Left lobe of liver (tissue), 2 donors: ENCODE measurements at regions not wholly inside any gene's neighbourhood (a gene's known extent, or its start where the extent isn't known, plus 50 kb on each side); places are given as distances from the start of the nearest gene placed in this dataset.

Source experiments
- ATAC-seq: fragments of 200-7000 bp; cut with Tn5 transposase; one replicate; pipeline ENCODE4 v1.9.1; 2020; ENCODE audit warnings: mild to moderate bottlenecking, moderate library complexity
- DNase-seq: peaks from one replicate; pipeline ENCODE4 v3.0.0-alpha.2; 2020; ENCODE audit warnings: low spot score
- donor health status: DM: no; HTN: no; CAD: no; lungs with moderate emphysema.
- donor health status: DM: no; HTN: yes; CAD: no.

DNA sequence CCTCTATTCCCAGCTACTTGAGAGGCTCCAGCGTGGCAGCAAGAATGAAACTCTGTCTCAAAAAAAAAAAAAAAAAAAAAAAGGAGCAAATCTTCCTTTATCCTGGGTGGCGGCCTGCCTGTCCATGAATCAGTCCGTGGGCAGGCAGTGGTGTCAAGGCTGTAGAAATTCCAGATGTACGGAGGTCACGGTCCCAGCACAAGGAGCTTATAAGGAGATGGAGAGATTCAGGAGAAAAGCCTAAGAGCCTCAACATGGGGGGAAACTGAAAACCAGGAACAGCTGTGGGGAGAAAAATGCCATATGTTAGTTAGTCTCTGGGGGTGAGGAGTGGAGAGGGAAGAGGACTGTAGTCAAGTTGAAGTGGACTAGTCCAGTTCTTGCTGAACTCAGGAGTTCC lies 130.5 kb upstream of the CRY1 start:
- DNase-seq (no peak), ATAC-seq (no peak)

DNA sequence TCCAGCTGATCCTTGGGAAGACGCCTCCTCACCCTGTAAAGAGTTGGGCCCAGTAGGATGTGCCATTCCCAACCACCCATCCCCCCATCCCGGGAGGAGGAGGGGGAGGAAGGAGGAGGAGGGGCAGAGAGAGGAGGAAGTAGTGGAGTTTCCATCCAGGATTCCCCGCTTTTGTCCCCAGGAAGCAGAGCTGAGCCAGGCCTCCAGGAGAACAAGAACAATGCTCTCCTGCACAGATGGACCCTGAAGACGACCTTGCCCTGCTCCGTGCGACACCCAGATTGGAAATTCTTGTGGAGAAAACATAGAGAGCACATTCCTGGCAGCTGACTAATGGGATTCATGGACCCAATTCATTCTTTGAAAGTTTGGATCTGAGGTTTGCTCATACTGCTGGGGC lies 132.3 kb upstream of the CRY1 start:
- no peak for ATAC-seq
- DNase-seq, result no peak

DNA sequence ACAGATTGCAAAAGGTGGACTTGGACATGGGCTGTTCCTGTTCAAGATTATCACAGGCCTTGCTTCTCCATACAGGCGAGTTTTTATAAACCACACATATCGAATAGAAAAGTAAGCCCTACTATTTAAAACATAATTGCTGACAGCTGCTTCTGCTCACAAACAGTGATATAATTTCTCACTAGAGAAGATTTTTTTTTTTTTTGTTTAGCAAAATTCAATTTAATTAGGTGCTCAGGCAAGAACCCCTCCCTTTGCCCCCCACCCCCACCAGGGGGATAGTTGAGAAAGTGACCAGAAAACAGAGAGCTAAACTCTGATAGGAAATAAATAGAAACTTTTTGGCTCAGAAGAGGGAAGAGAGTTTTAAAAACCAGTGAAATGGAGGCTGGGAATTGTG lies 132.8 kb upstream of the CRY1 start:
- ATAC-seq, result no peak
- DNase-seq, result no peak

DNA sequence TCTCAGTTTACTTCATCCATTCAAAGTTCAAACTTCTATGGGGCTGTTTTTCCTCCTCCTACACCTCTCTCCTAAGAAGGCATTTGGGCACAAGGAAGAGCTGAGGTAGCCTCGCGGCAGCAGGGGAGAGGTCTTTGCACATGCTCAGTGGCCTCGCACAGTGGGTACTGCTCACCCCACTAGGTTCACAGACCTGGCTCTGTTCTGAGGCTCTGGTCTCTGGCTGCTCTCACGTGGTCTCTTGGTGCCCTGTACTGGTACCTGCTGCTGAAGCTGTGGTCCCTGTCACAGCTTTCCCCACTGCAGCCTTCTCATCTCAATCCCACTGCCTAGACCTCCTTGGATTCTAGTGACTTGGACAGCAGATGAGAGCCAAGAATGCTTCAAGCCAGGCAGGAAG lies 134.7 kb upstream of the CRY1 start:
- ATAC-seq, result no peak
- DNase-seq, result no peak

DNA sequence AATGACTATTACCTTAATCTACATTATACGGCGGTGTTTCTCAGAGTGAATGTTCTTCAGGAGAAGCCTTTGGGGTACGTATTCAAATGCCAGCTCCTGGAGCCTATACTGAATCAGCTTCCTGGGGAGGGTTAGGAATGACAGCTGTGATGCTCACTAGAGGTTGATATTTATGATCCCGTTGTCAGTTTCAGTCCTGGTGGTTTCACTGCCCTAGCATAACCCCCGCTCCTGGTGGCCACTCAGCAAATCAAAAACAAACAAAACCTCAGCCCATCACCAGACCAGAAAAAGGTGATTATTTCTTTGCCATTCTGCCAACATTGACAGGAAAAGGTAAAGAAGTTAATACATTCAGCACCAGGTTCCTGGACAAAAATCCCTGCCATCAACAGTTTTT lies 136.5 kb upstream of the CRY1 start:
- DNase-seq, result no peak
- ATAC-seq, result no peak

DNA sequence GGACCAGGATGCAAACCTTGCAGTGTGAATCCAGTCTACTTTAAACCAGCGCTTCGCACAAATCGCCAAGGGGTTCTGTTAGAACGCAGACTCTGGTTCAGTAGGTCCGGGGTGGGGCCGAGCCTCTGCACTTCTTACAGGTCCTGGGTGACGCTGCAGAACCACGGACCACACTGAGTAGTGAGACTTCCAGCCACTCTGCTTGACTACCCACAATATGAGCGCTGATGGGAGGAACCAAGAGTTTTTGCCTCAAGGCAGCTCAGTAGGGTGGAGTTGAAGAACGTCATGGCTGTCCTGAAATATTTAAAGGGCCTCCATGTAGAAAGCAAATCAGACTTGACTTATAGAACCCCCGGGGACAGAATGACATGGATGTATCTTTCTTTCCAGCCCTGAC lies 138.0 kb upstream of the CRY1 start:
- DNase-seq, result no peak
- no peak for ATAC-seq

DNA sequence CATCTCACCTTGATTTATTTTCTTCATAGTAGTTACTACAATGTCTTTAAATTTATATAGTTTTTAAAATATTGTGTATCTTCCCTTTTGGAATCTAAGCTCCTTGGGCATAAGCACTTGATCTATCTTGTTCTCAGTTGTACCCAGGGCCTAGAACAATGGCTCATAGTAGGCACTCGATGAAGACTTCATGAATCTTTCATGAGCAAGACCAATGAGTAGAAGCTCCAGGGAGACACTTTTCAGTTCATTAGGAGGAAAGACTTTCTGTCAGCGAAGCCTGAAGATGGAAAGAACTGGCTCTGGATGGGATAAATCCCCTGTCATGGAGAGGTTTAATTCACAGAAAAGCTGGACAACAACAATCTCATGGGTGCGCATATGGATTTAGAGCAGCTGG lies 140.2 kb upstream of the CRY1 start:
- ATAC-seq (no peak), DNase-seq (no peak)

DNA sequence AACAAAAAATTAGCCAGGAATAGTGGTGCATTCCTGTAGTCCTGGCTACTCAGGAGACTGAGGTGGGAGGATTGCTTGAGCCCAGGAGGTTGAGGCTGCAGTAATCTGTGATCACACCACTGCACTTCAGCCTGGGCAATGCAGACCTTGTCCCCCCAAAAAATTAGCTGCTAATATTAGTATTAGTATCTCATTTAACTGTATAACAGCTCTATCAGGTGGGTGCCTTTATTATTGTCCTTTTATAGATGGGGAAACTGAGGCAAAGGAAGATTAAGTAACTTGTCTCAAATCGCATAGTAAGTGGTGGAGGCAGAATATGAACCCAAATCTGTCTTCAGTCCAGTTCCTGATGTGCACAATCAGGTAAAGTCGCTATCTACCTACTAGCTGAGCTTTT lies 142.3 kb upstream of the CRY1 start:
- DNase-seq, result no peak

DNA sequence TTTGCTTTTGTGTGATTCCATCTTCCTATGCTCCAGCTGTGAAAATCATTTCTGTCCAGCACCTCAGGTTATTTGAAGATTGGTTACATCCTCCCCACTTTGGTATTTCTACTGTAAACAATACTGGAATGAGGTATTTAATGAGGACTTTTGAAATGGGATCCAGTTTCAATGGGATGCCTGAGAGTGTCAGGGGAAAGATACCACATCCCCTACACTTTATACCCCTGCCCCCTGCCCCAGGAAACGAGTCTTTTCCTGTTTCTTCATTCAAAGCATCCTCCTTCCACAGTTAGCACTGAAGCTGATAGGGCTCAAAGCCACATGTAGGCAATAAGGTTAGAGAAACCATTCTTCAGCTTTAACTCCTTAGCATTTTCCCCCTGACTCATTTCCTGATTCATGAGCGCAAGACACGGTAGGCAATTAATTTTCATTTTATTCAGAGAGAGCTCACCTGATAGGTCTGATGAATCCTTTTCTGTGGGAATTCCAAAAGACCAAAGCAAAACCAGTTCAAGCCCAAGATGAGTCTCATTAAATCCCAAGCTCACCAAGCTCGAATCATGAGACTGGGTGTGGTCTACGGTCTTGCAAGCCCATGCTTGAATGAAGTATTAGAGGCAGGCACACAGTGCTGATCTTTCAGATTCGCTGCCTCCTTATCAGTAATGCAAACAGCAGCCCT lies 143.6 kb upstream of the CRY1 start:
- no peak for DNase-seq
- no peak for ATAC-seq

More for the DNA sequence above, 142.3 kb upstream of the CRY1 start:
- ATAC-seq, result no peak

DNA sequence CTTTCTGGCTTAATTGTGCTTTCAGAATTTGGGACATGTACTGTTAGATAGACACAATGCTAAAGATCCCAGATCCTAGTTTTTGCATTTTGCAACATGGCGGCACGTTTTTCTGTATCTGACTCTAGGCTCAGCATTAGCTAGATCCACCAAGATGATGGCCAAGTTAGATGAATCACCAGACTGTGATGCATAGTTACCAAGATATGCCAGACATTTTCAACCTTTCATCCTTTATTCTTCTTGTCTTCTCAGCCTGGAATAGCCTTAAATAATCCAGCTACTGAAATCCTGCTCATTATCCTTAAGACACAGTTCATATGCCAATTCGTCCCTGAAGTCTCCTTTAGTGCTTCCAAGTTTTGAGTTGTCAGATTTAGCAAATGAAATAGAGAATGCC lies 144.9 kb upstream of the CRY1 start:
- no peak for DNase-seq
- ATAC-seq, result no peak

DNA sequence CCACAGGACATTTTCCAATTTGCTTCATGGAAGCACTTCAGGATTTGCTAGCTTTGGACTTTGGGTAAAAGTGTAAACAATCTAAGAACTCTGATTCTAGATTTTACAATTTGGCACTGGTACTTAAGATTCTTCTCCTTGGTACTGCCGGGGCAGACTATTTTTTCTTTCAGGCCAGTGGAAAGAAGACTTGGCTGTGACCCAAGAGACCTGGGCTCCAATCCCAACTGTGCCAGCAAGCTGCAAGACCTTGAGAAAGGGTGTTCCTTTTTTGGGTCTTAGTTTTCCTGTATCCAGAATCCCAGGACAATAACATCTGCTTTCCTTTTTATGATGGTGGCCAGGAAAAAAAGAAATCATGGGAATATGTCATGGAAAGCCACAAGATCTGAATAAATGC lies 148.1 kb upstream of the CRY1 start:
- ATAC-seq, result no peak
- DNase-seq, result no peak

DNA sequence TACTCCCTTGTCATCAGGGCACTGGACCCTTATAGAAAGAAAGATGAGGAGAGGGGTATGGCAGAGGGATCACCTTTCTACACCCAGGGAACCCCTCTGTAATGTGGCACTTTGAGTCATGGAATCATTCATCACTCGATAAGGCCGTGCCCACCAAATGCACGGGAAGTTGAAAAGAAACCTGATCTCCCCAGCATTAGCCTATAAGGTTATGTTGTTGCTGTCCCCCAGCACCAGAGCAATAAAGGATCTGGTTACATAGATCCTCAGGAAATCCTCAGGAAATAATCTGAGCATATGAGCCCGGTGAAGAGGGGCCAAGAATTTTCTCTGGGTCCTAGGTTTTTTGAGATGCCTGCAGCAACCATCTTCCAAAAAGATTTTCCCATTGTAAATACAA lies 148.8 kb upstream of the CRY1 start:
- no peak for DNase-seq
- ATAC-seq, result no peak

DNA sequence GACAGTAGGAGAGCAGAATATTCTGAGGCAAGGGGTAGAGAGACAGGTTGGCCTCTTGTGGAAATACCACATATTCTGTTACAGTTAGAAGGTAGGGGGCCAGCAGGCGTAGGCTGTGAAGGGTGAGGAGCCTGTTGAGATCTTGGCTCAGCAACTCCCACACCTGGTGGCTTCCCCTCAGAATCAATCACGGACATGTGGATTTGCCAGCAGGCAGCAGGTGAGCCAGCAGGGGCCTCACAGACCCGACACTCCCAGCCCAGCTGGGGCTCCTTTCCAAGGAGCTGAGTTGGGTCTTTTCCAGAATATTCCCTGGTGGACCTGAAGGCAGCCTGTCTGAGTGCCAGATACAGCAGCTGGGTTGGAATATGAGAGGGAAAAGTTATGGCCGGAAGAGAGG lies 150.0 kb upstream of the CRY1 start:
- DNase-seq (no peak), ATAC-seq (no peak)

DNA sequence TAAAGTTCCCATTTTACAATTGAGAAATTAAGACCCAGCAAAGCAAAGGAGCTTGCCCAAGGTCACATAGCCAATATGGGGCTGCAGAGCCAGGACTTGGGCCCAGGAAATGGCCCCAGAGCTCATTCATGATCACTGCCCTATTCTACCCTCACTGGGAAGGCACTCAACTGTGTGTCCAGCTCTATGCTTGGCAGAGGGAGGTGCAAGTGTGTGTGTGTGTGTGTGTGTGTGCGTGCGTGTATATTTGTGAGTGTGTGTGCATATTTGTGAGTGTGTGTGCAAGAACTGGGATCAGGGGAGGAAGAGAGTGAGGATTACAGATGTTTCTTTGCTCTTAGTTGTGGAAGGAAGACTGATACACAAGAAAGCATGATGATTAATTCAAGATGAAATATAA lies 151.2 kb upstream of the CRY1 start:
- ATAC-seq, result no peak

DNA sequence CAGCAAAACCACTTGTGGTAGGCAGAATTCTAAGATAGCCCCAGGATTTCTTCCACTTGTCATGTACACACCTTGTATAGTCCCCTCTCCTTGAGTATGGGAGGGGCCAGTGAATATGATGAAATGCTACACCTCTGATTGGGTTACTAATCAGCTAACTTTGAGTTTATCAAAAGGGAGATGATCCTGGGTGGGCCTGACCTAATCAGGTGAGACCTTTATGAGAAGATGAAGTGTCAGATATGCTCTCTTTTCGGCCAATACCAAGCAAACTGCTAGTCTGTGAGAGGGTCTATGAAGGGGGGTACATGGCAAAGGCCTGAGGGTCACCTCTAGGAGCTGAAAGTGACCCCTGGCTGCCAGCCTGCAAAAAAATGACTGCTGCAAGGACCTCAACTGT lies 154.3 kb upstream of the CRY1 start:
- ATAC-seq, result no peak
- DNase-seq, result no peak

More for the DNA sequence above, 151.2 kb upstream of the CRY1 start:
- no peak for DNase-seq

DNA sequence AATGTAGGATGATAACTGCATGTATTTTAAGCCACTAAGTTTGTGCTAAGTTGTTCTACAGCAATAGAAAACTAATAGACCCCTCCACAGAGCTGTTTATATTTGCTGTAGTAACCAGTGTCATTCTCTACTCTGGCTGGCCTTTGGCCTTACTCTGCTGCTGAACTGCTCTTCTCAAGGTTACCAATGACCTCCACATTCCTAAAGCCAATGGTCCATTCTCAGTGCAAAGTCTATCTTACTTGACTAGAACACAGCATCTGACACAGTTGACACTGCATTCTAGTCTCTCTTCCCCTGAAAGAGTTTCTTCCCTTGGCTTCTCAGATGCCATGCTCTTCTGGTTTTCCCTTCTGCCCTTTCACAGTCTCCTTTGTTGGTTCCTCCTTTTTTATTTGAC lies 154.8 kb upstream of the CRY1 start:
- ATAC-seq, result no peak
- DNase-seq, result no peak

DNA sequence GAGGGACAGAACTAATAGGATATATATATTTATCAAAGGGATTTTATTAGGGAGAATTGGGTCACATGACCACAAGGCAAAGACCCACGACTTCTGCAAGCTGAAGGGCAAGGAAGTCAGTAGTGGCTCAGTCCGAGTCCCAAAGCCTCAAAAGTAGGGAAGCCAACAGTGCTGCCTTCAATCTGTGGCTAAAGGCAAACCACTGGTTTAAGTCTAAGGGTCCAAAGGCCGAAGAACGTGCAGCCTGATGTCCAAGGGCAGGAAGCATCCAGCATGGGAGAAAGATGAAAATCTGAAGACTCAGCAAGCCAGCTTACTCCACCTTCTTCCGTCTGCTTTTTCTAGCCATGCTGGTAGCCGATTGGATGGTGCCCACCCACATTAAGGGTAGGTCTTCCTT lies 157.9 kb upstream of the CRY1 start:
- ATAC-seq (no peak), DNase-seq (no peak)

DNA sequence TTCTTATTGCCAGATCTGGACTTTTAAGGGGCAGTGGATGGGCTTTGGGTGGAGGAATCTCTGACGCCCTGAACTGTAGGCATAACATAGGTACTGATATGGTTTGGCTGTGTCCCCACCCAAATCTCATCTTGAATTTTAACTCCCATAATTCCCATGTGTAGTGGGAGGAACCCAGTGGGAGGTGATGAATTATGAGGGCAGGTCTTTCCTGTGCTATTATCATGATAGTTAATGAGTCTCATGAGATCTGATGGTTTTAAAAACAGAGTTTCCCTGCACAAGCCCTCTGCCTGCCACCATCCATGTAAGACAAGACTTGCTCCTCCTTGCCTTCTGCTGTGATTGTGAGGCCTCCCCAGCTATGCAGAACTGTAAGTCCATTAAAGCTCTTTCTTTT lies 160.0 kb upstream of the CRY1 start:
- ATAC-seq (no peak), DNase-seq (no peak)

DNA sequence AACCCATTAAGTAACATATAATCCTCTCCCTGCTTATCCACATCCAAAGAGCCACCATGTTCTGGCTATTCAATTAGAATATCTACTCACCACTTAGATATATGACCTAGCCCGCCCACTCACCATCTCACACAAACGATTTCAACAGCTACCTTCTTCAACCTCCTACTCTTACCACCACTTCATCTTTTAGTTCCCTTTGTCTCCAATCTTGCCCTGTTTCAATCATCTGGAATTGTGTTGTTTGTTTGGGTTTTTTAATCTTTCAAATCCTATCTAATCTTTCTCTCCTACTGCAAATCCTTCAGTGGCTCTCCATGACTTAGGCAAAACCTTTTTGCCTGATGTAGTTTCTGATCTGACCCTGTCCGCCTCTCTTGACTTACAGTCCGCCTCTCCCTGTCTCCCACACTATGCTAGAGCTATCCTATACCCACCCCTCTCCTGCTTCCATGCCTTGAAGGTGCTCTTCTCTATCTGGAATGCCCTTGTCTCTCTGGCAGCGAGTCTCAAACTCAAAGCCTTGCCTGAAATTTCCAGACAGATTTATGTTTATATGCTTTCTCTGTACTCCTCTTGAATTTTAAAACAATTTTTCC lies 161.0 kb upstream of the CRY1 start:
- ATAC-seq (no peak), DNase-seq (no peak)

DNA sequence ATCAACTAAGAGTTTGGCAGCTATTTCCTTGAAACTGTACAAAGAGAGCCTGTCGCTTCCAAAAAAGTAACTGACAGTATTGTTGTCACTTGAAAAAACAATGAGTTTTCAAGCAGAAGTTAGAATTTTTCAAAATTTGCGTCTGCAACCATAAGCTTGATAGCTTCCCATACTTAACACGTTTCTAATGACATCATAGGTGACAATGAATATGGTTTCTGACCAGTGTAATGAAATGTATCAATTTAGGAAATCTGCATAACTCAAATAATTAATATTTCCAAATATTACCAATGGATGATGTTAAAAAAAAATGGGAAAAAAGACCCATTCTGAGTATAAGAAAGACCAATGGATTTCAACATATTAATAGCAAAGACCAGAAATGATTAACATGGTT lies 165.4 kb upstream of the CRY1 start:
- ATAC-seq (no peak), DNase-seq (no peak)

DNA sequence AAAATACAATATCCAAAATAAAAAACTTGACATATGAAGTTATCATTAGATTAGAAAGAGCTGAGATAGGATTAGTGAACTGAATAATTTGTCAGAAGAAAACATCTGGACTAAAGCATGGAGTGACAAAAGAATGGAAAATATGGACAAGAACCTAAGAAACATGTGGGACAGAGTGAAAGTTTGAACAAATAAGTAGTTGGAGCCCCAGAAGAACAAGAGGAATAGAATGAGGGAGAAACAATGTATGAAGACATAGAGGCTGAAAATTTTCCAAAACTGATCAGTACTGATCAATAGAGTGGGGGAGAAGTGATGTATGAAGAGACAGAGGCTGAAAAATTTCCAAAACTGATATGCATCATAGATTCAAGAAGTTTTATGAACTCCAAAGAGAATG lies 170.6 kb upstream of the CRY1 start:
- DNase-seq, result no peak
- no peak for ATAC-seq

DNA sequence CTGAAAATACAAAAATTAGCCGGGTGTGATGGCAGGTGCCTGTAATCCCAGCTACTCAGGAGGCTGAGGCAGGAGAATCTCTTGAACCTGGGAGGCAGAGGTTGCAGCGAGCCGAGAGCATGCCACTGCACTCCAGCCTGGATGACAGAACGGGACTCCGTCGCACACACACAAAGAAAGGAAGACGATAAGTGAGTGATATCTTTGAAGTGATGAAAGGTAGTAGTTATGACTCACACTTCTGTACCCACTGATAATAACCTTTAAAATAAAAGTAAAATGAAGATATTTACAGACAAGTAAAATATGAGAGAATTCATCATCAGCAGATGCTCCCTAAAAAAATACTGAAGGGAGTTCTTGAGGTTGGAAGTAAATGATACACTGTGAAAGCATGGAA lies 171.3 kb upstream of the CRY1 start:
- ATAC-seq (no peak), DNase-seq (no peak)

DNA sequence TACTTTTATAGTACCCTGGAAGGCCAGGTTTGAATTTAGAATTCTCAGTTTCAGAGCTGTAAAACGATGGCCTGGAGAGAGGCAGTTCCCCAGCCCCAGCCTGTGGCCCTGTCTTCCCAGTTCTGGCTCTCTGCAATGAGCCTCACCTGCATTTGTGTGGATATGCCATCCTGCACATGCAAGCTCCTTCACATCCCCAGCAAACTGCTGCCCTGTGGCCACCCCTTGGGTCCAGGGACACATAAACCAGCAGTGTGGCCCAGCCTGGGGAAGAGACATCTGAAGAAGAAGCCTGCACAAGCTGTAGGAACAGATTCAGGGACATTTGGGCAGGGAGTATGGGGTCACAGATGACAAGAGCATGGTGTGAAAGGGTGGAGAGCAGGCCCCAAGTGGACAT lies 174.3 kb upstream of the CRY1 start:
- ATAC-seq, result no peak

More for the DNA sequence above, 174.3 kb upstream of the CRY1 start:
- no peak for DNase-seq
